WTC11 (cell line): ENCODE measurements at regions not wholly inside any gene's neighbourhood (a gene's known extent, or its start where the extent isn't known, plus 50 kb on each side); places are given as distances from the start of the nearest gene placed in this dataset.
A peak's percentile ranks its signal among the peaks of the same experiment; 100 is the strongest.
"Not testable (repeated sequence)": the region's sequence is repeated elsewhere in the genome, so short reads cannot be mapped to it uniquely, and the experiment has no call there.

ENCODE experiments used
- ATAC-seq: fragments of 200-7000 bp; cut with Tn5 transposase; 2 replicates; pipeline ENCODE4 v1.10.0; 2021; ENCODE audit warnings: mild to moderate bottlenecking, moderate library complexity
- CTCF ChIA-PET: fragments of 300-600 bp; sonication (Branson Sonifier 250); formaldehyde crosslinking; loops from one replicate; lab custom pipeline; 2021; ENCODE audit warnings: antibody characterized with exemption; lab: Charles Lee
- POLR2A ChIA-PET: fragments of 350-600 bp; sonication (Branson Sonifier 250); formaldehyde crosslinking; loops from one replicate; lab custom pipeline; 2021; ENCODE audit warnings: antibody characterized with exemption; lab: Charles Lee
- DNase-seq: peaks from one replicate; pipeline ENCODE4 v3.0.0; 2021; ENCODE audit warnings: low spot score
- H3K27ac Mint-ChIP-seq: 2 replicates; pipeline ENCODE4 v1.8.0; 2021; ENCODE audit warnings: mixed read lengths
- H3K27me3 Mint-ChIP-seq: 2 replicates; pipeline ENCODE4 v1.8.0; 2021; ENCODE audit warnings: low read depth, mild to moderate bottlenecking, moderate library complexity, mixed read lengths
- H3K36me3 Mint-ChIP-seq: 2 replicates; pipeline ENCODE4 v1.8.0; 2021; ENCODE audit warnings: mixed read lengths
- H3K4me1 Mint-ChIP-seq: 2 replicates; pipeline ENCODE4 v1.8.0; 2022; ENCODE audit warnings: mixed read lengths
- H3K4me3 Mint-ChIP-seq: 2 replicates; pipeline ENCODE4 v1.8.0; 2021; ENCODE audit warnings: mild to moderate bottlenecking, moderate library complexity, mixed read lengths
- H3K9me3 Mint-ChIP-seq: 2 replicates; pipeline ENCODE4 v1.8.0; 2021; ENCODE audit warnings: mixed read lengths
- EMX1 ChIP-seq: fragments of 250-450 bp; sonication (Bioruptor Pico); IDR thresholded peaks from 2 replicates; pipeline ENCODE4 v1.8.0; 2021; ENCODE audit warnings: mild to moderate bottlenecking
- FOXJ3 ChIP-seq: sonication (generic); formaldehyde crosslinking; IDR thresholded peaks from 2 replicates; pipeline ENCODE4 v1.9.0; 2021; ENCODE audit warnings: missing genetic modification reagents, mild to moderate bottlenecking, borderline replicate concordance
- FOXK1 ChIP-seq: sonication (generic); formaldehyde crosslinking; IDR thresholded peaks from 2 replicates; pipeline ENCODE4 v1.8.0; 2022; ENCODE audit warnings: mild to moderate bottlenecking, moderate library complexity, missing genetic modification reagents
- GABPB1 ChIP-seq: sonication (generic); formaldehyde crosslinking; IDR thresholded peaks from 2 replicates; pipeline ENCODE4 v1.8.1; 2023; ENCODE audit warnings: mild to moderate bottlenecking, missing genetic modification reagents
- IRF2 ChIP-seq: sonication (generic); formaldehyde crosslinking; IDR thresholded peaks from 2 replicates; pipeline ENCODE4 v1.8.0; 2022; ENCODE audit warnings: low read depth, missing genetic modification reagents, borderline replicate concordance
- JAZF1 ChIP-seq: fragments of 250-450 bp; sonication (Bioruptor Pico); IDR thresholded peaks from 2 replicates; pipeline ENCODE4 v1.9.0; 2021; ENCODE audit warnings: moderate library complexity, mild to moderate bottlenecking, inconsistent platforms
- JUN ChIP-seq: sonication (generic); formaldehyde crosslinking; IDR thresholded peaks from 2 replicates; pipeline ENCODE4 v1.8.0; 2023; ENCODE audit warnings: mild to moderate bottlenecking, missing genetic modification reagents
- OVOL2 ChIP-seq: fragments of 250-450 bp; sonication (Bioruptor Pico); IDR thresholded peaks from 2 replicates; pipeline ENCODE4 v1.9.0; 2021; ENCODE audit warnings: mild to moderate bottlenecking, borderline replicate concordance
- RELA ChIP-seq: sonication (generic); formaldehyde crosslinking; IDR thresholded peaks from 2 replicates; pipeline ENCODE4 v1.8.1; 2022; ENCODE audit warnings: missing genetic modification reagents, mild to moderate bottlenecking, borderline replicate concordance
- SMAD3 ChIP-seq: sonication (generic); formaldehyde crosslinking; IDR thresholded peaks from 2 replicates; pipeline ENCODE4 v1.8.0; 2022; ENCODE audit warnings: missing genetic modification reagents, mild to moderate bottlenecking, borderline replicate concordance
- SOX15 ChIP-seq: fragments of 250-450 bp; sonication (Bioruptor Pico); IDR thresholded peaks from 2 replicates; pipeline ENCODE4 v1.9.0; 2021; ENCODE audit warnings: mild to moderate bottlenecking
- SP1 ChIP-seq: sonication (generic); formaldehyde crosslinking; conservative IDR thresholded peaks from 2 replicates; pipeline ENCODE4 v1.8.1; 2022; ENCODE audit warnings: missing genetic modification reagents
- ZNF396 ChIP-seq: fragments of 250-450 bp; sonication (Bioruptor Pico); IDR thresholded peaks from 2 replicates; pipeline ENCODE4 v1.8.0; 2021; ENCODE audit warnings: mild to moderate bottlenecking, moderate library complexity, borderline replicate concordance
- TF ChIP-seq, protein P1 (sequence below): sonication (generic); formaldehyde crosslinking; IDR thresholded peaks from 2 replicates; pipeline ENCODE4 v1.8.0; 2022; ENCODE audit warnings: missing genetic modification reagents
- TF ChIP-seq, protein P2 (sequence below): sonication (generic); formaldehyde crosslinking; IDR thresholded peaks from 2 replicates; pipeline ENCODE4 v1.8.1; 2023; ENCODE audit warnings: mild to moderate bottlenecking, missing genetic modification reagents, borderline replicate concordance
- TF ChIP-seq, protein P3 (sequence below): sonication (generic); formaldehyde crosslinking; IDR thresholded peaks from 2 replicates; pipeline ENCODE4 v1.8.0; 2022; ENCODE audit warnings: mild to moderate bottlenecking, missing genetic modification reagents
- TF ChIP-seq, protein P4 (sequence below): sonication (generic); formaldehyde crosslinking; IDR thresholded peaks from 2 replicates; pipeline ENCODE4 v1.8.1; 2022; ENCODE audit warnings: mild to moderate bottlenecking, missing genetic modification reagents, moderate library complexity, borderline replicate concordance
- TF ChIP-seq, protein P5 (sequence below): fragments of 250-450 bp; sonication (Bioruptor Pico); IDR thresholded peaks from 2 replicates; pipeline ENCODE4 v1.9.0; 2021; ENCODE audit warnings: mild to moderate bottlenecking
- TF ChIP-seq, protein P6 (sequence below): sonication (generic); formaldehyde crosslinking; IDR thresholded peaks from 2 replicates; pipeline ENCODE4 v1.8.1; 2022; ENCODE audit warnings: mild to moderate bottlenecking, moderate library complexity, missing genetic modification reagents
- TF ChIP-seq, protein P7 (sequence below): fragments of 250-450 bp; sonication (Bioruptor Pico); IDR thresholded peaks from 2 replicates; pipeline ENCODE4 v1.8.0; 2021; ENCODE audit warnings: mild to moderate bottlenecking

DNA sequence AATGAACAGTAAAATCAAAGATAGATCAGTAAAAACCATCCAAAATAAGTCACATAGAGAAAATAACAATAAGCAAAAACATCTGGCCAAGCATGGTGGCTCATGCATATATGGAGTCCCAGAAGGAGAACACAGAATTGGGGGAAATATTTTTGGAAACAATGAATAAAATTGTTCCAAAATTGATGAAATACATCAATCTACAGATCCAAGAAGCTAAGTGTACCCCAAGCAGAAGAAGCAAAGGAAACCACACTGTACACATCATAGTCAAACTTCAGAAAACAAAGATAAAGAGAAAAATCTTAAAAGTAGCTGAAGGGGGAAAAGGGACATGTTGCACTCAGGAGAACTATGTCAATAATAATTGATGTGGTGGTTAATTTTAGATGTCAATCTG lies 80.4 kb upstream of the RMP24 start (continued):
- TF ChIP-seq IRF2 (CRISPR knock-in tag) (no peak), SMAD3 (no peak), RELA (CRISPR knock-in tag) (no peak), FOXJ3 (CRISPR knock-in tag) (no peak), JUN (CRISPR knock-in tag) (no peak)
- TF ChIP-seq, protein P1, sequence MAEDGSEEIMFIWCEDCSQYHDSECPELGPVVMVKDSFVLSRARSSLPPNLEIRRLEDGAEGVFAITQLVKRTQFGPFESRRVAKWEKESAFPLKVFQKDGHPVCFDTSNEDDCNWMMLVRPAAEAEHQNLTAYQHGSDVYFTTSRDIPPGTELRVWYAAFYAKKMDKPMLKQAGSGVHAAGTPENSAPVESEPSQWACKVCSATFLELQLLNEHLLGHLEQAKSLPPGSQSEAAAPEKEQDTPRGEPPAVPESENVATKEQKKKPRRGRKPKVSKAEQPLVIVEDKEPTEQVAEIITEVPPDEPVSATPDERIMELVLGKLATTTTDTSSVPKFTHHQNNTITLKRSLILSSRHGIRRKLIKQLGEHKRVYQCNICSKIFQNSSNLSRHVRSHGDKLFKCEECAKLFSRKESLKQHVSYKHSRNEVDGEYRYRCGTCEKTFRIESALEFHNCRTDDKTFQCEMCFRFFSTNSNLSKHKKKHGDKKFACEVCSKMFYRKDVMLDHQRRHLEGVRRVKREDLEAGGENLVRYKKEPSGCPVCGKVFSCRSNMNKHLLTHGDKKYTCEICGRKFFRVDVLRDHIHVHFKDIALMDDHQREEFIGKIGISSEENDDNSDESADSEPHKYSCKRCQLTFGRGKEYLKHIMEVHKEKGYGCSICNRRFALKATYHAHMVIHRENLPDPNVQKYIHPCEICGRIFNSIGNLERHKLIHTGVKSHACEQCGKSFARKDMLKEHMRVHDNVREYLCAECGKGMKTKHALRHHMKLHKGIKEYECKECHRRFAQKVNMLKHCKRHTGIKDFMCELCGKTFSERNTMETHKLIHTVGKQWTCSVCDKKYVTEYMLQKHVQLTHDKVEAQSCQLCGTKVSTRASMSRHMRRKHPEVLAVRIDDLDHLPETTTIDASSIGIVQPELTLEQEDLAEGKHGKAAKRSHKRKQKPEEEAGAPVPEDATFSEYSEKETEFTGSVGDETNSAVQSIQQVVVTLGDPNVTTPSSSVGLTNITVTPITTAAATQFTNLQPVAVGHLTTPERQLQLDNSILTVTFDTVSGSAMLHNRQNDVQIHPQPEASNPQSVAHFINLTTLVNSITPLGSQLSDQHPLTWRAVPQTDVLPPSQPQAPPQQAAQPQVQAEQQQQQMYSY: no peak
- TF ChIP-seq, protein P2, sequence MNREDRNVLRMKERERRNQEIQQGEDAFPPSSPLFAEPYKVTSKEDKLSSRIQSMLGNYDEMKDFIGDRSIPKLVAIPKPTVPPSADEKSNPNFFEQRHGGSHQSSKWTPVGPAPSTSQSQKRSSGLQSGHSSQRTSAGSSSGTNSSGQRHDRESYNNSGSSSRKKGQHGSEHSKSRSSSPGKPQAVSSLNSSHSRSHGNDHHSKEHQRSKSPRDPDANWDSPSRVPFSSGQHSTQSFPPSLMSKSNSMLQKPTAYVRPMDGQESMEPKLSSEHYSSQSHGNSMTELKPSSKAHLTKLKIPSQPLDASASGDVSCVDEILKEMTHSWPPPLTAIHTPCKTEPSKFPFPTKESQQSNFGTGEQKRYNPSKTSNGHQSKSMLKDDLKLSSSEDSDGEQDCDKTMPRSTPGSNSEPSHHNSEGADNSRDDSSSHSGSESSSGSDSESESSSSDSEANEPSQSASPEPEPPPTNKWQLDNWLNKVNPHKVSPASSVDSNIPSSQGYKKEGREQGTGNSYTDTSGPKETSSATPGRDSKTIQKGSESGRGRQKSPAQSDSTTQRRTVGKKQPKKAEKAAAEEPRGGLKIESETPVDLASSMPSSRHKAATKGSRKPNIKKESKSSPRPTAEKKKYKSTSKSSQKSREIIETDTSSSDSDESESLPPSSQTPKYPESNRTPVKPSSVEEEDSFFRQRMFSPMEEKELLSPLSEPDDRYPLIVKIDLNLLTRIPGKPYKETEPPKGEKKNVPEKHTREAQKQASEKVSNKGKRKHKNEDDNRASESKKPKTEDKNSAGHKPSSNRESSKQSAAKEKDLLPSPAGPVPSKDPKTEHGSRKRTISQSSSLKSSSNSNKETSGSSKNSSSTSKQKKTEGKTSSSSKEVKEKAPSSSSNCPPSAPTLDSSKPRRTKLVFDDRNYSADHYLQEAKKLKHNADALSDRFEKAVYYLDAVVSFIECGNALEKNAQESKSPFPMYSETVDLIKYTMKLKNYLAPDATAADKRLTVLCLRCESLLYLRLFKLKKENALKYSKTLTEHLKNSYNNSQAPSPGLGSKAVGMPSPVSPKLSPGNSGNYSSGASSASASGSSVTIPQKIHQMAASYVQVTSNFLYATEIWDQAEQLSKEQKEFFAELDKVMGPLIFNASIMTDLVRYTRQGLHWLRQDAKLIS (CRISPR knock-in tag): no peak
- TF ChIP-seq, protein P3, sequence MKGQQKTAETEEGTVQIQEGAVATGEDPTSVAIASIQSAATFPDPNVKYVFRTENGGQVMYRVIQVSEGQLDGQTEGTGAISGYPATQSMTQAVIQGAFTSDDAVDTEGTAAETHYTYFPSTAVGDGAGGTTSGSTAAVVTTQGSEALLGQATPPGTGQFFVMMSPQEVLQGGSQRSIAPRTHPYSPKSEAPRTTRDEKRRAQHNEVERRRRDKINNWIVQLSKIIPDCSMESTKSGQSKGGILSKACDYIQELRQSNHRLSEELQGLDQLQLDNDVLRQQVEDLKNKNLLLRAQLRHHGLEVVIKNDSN (CRISPR knock-in tag): no peak
- TF ChIP-seq, protein P4, sequence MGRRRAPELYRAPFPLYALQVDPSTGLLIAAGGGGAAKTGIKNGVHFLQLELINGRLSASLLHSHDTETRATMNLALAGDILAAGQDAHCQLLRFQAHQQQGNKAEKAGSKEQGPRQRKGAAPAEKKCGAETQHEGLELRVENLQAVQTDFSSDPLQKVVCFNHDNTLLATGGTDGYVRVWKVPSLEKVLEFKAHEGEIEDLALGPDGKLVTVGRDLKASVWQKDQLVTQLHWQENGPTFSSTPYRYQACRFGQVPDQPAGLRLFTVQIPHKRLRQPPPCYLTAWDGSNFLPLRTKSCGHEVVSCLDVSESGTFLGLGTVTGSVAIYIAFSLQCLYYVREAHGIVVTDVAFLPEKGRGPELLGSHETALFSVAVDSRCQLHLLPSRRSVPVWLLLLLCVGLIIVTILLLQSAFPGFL: no peak
- TF ChIP-seq, all 79 proteins: peak for 0

DNA sequence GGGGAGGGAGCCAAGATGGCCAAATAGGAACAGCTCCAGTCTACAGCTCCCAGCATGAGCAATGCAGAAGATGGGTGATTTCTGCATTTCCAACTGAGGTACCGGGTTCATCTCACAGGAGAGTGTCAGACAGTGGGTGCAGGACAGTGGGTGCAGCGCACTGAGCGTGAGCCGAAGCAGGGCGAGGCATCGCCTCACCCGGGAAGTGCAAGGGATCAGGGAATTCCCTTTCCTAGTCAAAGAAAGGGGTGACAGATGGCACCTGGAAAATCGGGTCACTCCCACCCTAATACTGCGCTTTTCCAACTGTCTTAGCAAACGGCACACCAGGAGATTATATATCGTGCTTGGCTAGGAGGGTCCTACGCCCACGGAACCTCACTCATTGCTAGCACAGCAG lies 75.0 kb upstream of the RMP24 start:
- H3K27ac Mint-ChIP-seq, H3K4me3 Mint-ChIP-seq, POLR2A ChIA-PET, ATAC-seq, DNase-seq, H3K27me3 Mint-ChIP-seq, CTCF ChIA-PET, H3K4me1 Mint-ChIP-seq: not testable (repeated sequence)
- H3K36me3 Mint-ChIP-seq: peaks cover 82% of the 10 kb centered on the region
- H3K9me3 Mint-ChIP-seq: peaks cover 58% of the 10 kb centered on the region

DNA sequence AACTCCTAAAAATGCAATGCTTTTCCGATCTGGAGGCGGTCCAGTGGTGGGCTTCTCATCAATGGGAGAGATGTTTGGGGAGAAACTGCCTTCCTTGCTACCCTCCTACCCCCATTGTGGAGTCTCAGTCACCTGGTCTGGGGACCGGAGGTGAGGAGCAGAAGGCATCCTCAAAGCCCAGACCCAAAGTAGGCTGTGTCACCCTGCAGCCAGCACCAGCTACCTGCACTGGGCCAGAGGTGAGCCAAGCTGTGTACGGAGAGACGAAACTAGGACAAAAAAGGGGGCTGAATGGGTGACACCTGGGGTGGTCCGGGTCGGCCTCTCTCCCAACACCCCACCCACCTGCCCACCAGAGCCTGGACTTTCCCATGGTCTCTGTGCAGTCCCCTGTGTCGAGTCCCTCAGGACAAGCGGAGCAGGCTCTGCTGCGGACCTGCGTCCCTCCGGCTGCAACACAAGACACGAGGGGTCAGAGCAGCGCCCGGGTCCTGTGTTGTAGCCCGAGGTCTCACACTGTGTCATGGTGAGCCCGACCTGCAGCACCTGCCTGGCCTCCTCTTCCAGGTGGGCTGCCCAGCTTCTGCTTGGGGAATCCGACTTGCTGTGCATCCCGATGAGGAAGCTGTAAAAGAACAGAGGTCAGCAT lies 68.0 kb upstream of the RMP24 start:
- Mint-ChIP-seq H3K27me3 (no peaks in the 10 kb centered on the region), H3K36me3 (peaks cover 64% of the 10 kb centered on the region), H3K27ac (peak overlapping the region; percentile 61; the same call in 1 of the 2 replicates), H3K4me3 (no peak overlapping the region), H3K9me3 (peaks cover 16% of the 10 kb centered on the region), H3K4me1 (peaks cover 12% of the 10 kb centered on the region)
- POLR2A ChIA-PET: no interaction called here
- DNase-seq: no peak
- ATAC-seq: no peak
- CTCF ChIA-PET: no interaction called here
- TF ChIP-seq SOX15 (CRISPR knock-in tag) (no peak), FOXK1 (CRISPR knock-in tag) (no peak), JAZF1 (no peak), OVOL2 (CRISPR knock-in tag) (no peak), EMX1 (CRISPR knock-in tag) (no peak), SP1 (CRISPR knock-in tag) (no peak), ZNF396 (CRISPR knock-in tag) (no peak), SMAD3 (no peak), GABPB1 (CRISPR knock-in tag) (no peak)
- TF ChIP-seq, protein P5, sequence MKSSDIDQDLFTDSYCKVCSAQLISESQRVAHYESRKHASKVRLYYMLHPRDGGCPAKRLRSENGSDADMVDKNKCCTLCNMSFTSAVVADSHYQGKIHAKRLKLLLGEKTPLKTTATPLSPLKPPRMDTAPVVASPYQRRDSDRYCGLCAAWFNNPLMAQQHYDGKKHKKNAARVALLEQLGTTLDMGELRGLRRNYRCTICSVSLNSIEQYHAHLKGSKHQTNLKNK (CRISPR knock-in tag): no peak
- TF ChIP-seq, protein P6, sequence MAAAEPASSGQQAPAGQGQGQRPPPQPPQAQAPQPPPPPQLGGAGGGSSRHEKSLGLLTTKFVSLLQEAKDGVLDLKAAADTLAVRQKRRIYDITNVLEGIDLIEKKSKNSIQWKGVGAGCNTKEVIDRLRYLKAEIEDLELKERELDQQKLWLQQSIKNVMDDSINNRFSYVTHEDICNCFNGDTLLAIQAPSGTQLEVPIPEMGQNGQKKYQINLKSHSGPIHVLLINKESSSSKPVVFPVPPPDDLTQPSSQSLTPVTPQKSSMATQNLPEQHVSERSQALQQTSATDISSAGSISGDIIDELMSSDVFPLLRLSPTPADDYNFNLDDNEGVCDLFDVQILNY (CRISPR knock-in tag): no peak
- TF ChIP-seq, protein P7, sequence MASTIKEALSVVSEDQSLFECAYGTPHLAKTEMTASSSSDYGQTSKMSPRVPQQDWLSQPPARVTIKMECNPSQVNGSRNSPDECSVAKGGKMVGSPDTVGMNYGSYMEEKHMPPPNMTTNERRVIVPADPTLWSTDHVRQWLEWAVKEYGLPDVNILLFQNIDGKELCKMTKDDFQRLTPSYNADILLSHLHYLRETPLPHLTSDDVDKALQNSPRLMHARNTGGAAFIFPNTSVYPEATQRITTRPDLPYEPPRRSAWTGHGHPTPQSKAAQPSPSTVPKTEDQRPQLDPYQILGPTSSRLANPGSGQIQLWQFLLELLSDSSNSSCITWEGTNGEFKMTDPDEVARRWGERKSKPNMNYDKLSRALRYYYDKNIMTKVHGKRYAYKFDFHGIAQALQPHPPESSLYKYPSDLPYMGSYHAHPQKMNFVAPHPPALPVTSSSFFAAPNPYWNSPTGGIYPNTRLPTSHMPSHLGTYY (CRISPR knock-in tag): no peak
- TF ChIP-seq, protein P3 (CRISPR knock-in tag): no peak
